ENCODE measurements at regions not wholly inside any gene's neighbourhood (a gene's known extent, or its start where the extent isn't known, plus 50 kb on each side); places are given as distances from the start of the nearest gene placed in this dataset.

DNA sequence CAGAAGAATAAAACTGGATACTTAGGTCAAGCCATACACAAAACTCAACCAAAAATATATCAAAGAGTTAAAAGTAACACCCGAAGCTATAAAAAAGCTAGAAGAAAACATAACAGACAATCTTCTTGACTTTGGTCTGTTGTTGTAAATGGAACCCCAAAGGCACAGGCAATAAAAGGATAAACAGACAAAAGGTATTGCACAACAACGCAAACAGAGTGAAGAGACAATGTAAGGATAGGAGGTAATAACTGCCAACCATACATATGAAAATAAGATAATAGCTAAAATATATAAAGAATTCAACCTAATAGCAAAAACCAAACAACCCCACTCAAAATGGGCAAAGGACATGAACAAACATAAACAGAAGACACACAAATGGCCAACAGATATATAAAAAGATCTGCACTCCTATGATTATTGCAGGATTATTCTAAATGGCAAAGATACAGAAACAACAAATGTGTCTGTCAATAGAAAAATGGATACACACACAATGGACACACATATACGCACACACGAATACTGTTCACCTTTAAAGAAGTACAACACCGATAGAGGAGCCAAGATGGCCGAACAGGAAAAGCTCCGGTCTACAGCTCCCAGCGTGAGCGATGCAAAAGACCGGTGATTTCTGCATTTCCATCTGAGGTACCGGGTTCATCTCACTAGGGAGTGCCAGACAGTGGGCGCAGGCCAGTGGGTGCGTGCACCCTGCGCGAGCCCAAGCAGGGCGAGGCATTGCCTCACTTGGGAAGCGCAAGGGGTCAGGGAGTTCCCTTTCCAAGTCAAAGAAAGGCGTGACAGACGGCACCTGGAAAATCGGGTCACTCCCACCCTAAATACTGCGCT, 1137.1 kb downstream of the FSCB start:
- TF ChIP-seq, protein P1, sequence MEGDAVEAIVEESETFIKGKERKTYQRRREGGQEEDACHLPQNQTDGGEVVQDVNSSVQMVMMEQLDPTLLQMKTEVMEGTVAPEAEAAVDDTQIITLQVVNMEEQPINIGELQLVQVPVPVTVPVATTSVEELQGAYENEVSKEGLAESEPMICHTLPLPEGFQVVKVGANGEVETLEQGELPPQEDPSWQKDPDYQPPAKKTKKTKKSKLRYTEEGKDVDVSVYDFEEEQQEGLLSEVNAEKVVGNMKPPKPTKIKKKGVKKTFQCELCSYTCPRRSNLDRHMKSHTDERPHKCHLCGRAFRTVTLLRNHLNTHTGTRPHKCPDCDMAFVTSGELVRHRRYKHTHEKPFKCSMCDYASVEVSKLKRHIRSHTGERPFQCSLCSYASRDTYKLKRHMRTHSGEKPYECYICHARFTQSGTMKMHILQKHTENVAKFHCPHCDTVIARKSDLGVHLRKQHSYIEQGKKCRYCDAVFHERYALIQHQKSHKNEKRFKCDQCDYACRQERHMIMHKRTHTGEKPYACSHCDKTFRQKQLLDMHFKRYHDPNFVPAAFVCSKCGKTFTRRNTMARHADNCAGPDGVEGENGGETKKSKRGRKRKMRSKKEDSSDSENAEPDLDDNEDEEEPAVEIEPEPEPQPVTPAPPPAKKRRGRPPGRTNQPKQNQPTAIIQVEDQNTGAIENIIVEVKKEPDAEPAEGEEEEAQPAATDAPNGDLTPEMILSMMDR (IDR thresholded peaks at IDR 0.05; ENCODE audit: low read depth, low read length) = no peak
- no peak for DNase-seq (ENCODE audit: low read depth, low spot score)
- no peaks in the 10 kb centered on the region for H3K27me3 ChIP-seq (ENCODE audit: control insufficient read depth, insufficient read depth, low read length)
- ChIA-PET CTCF (no interaction called here), POLR2A (no interaction called here)
- peaks cover 5% of the 10 kb centered on the region for H3K9me3 ChIP-seq (ENCODE audit: control insufficient read depth, insufficient read depth, low read length)
- H3K27ac ChIP-seq (ENCODE audit: low read depth, low read length) = no peak overlapping the region
- H3K4me3 ChIP-seq (ENCODE audit: low read depth, low read length) = no peak overlapping the region

DNA sequence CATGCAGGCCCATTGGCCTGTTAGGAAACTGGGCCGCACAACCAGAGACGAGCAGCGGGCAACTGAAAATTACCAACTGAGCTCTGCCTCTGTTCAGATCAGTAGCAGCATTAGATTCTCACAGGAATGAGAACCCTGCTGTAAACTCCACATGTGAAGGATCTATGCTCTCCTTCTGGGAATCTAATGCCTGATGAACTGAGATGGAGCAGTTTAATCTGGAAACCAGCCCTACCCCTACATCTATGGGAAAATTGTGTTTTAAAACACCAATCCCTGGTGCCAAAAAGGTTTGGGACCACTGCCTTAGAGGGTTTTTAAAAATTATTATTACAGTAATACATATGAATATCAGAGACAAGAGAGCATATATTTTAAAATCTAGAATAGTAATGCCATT, 1144.5 kb downstream of the FSCB start:
- CTCF ChIA-PET = no interaction called here
- Histone ChIP-seq H3K9me3 (ENCODE audit: control insufficient read depth, insufficient read depth, low read length) (no peaks in the 10 kb centered on the region), H3K27ac (ENCODE audit: low read depth, low read length) (no peak overlapping the region), H3K27me3 (ENCODE audit: control insufficient read depth, insufficient read depth, low read length) (no peaks in the 10 kb centered on the region), H3K4me3 (ENCODE audit: low read depth, low read length) (no peak overlapping the region)
- POLR2A ChIA-PET = no interaction called here
- no peak for DNase-seq (ENCODE audit: low read depth, low spot score)
- TF ChIP-seq, protein P1 (IDR thresholded peaks at IDR 0.05; ENCODE audit: low read depth, low read length) = no peak

DNA sequence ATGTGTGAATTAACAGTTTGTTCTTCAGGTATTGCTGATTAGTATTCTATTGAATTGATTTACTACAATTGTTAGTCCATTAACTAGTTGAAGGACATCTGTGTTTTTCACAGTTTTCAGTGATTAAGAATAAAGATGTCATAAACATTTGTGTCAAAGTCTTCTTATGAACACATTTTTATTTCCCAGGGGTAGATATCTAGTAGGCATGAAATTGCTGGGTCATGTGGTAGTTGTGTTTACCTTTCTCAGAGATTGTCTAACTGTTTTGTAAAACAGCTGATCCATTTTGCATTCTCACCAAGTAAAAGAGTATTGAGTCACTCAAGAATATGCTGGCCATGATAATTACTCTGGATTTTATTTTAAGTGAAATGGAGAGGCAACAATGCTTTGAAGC, 1145.3 kb downstream of the FSCB start:
- no peaks in the 10 kb centered on the region for H3K27me3 ChIP-seq (ENCODE audit: control insufficient read depth, insufficient read depth, low read length)
- POLR2A ChIA-PET = no interaction called here
- CTCF ChIA-PET = no interaction called here
- H3K27ac ChIP-seq (ENCODE audit: low read depth, low read length) = no peak overlapping the region
- no peak for DNase-seq (ENCODE audit: low read depth, low spot score)
- no peak overlapping the region for H3K4me3 ChIP-seq (ENCODE audit: low read depth, low read length)
- no peaks in the 10 kb centered on the region for H3K9me3 ChIP-seq (ENCODE audit: control insufficient read depth, insufficient read depth, low read length)
- TF ChIP-seq, protein P1 (IDR thresholded peaks at IDR 0.05; ENCODE audit: low read depth, low read length) = no peak

DNA sequence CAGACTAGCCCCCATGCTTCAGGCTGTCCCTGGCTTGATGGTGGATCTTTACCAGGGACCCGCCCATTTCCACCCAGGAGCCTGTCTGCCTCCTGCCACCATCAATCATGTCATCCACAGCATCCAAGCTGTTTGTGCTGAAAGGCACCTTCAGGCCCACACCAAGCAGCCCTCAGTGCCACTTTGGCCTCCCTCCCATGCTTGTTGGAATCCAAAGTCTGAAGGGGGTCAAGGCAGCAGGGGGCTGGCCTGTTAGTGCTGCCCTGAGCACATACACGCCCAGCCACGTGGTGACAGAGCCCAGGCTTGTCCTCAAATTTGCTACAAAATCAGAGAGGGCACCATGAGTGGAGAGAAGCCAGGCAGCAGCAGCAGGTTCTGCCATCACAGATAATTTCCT, 1146.8 kb downstream of the FSCB start:
- ChIA-PET POLR2A (no interaction called here), CTCF (no interaction called here)
- Histone ChIP-seq H3K4me3 (ENCODE audit: low read depth, low read length) (no peak overlapping the region), H3K27me3 (ENCODE audit: control insufficient read depth, insufficient read depth, low read length) (no peaks in the 10 kb centered on the region), H3K9me3 (ENCODE audit: control insufficient read depth, insufficient read depth, low read length) (no peaks in the 10 kb centered on the region), H3K27ac (ENCODE audit: low read depth, low read length) (no peak overlapping the region)
- TF ChIP-seq, protein P1 (IDR thresholded peaks at IDR 0.05; ENCODE audit: low read depth, low read length) = no peak
- DNase-seq (ENCODE audit: low read depth, low spot score) = no peak

DNA sequence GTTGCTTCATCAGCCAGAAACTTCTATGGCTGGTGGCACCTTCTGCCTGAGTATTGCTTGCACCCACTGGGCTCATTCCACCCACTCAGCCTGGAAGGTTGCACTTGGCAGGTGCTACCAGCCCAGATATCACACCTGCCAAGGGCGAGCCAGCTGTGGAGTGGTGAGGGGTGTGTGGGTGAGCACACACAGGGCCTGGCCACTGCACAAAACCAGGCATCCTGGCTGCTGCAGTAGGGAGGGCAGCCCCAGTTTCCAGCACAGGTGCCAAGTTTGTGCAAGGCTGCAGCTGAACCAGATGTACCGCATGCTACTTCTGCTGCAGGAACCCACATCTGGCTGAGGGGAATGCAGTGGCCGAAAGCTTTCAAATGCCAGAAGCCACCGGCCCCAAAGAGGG, 1147.8 kb downstream of the FSCB start:
- DNase-seq (ENCODE audit: low read depth, low spot score) = no peak
- ChIA-PET POLR2A (no interaction called here), CTCF (no interaction called here)
- no peaks in the 10 kb centered on the region for H3K27me3 ChIP-seq (ENCODE audit: control insufficient read depth, insufficient read depth, low read length)
- no peak overlapping the region for H3K27ac ChIP-seq (ENCODE audit: low read depth, low read length)
- H3K9me3 ChIP-seq (ENCODE audit: control insufficient read depth, insufficient read depth, low read length) = no peaks in the 10 kb centered on the region
- TF ChIP-seq, protein P1 (IDR thresholded peaks at IDR 0.05; ENCODE audit: low read depth, low read length) = no peak
- H3K4me3 ChIP-seq (ENCODE audit: low read depth, low read length) = no peak overlapping the region

Measured in AG04450 (cell line).